GM18520 (cell line): ENCODE measurements at regions not wholly inside any gene's neighbourhood (a gene's known extent, or its start where the extent isn't known, plus 50 kb on each side); places are given as distances from the start of the nearest gene placed in this dataset.

Source experiments
- ATAC-seq: cut with Tn5 transposase; IDR thresholded peaks from one replicate; pipeline ENCODE4 v1.9.1; 2021; ENCODE audit not compliant: unreplicated experiment

GRCh38 chr15:47412802-47413201, 304.5 kb upstream of the SEMA6D start:
- ATAC-seq: no peak

GRCh38 chr15:47414207-47414606, 303.1 kb upstream of the SEMA6D start:
- no peak for ATAC-seq

GRCh38 chr15:47415539-47415971, 301.8 kb upstream of the SEMA6D start:
- ATAC-seq: no peak

GRCh38 chr15:47422881-47423665, 294.2 kb upstream of the SEMA6D start:
- ATAC-seq: no peak

GRCh38 chr15:47427463-47427862, 289.8 kb upstream of the SEMA6D start:
- ATAC-seq: no peak

GRCh38 chr15:47429376-47429775, 287.9 kb upstream of the SEMA6D start:
- ATAC-seq: no peak

GRCh38 chr15:47431501-47431900, 285.8 kb upstream of the SEMA6D start:
- ATAC-seq: no peak

- no peak for ATAC-seq
Measured at GRCh38 chr15:47432826-47433225, 284.5 kb upstream of the SEMA6D start.

GRCh38 chr15:47434596-47434995, 282.7 kb upstream of the SEMA6D start:
- no peak for ATAC-seq

- ATAC-seq: no peak
Measured at GRCh38 chr15:47437491-47437890, 279.8 kb upstream of the SEMA6D start.

GRCh38 chr15:47439146-47440111, 277.9 kb upstream of the SEMA6D start:
- no peak for ATAC-seq

- no peak for ATAC-seq
Measured at GRCh38 chr15:47442371-47442770, 274.9 kb upstream of the SEMA6D start.

- no peak for ATAC-seq
Measured at GRCh38 chr15:47443839-47444238, 273.5 kb upstream of the SEMA6D start.

GRCh38 chr15:47445723-47446392, 271.4 kb upstream of the SEMA6D start:
- no peak for ATAC-seq

- ATAC-seq: no peak
Measured at GRCh38 chr15:47460795-47461573, 256.3 kb upstream of the SEMA6D start.

- no peak for ATAC-seq
Measured at GRCh38 chr15:47461652-47462141, 255.6 kb upstream of the SEMA6D start.

GRCh38 chr15:47466357-47466756, 250.9 kb upstream of the SEMA6D start:
- no peak for ATAC-seq

GRCh38 chr15:47470983-47471382, 246.3 kb upstream of the SEMA6D start:
- no peak for ATAC-seq

GRCh38 chr15:47473106-47473725, 244.1 kb upstream of the SEMA6D start:
- ATAC-seq: no peak

GRCh38 chr15:47473832-47474231, 243.5 kb upstream of the SEMA6D start:
- no peak for ATAC-seq
